ENCODE measurements at regions not wholly inside any gene's neighbourhood (a gene's known extent, or its start where the extent isn't known, plus 50 kb on each side); places are given as distances from the start of the nearest gene placed in this dataset.

DNA sequence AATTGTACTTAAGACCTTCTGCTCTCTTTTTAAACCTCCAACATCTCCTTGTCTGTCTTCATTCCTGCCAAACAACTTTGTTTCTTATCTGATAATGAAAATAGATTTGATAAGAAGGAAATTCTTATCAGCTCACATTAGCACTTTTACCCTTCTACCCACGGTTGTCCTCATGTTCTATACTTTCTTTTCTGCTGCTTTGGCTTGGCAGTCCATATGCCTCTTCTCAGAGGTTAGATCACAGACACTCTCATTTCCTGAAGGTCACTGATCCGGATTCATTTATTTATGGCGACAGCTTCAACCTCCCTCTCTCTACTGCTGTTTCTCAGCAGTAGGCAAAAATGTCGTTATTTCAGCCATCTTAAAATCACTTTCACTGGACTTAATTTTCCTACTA is 2015.8 kb downstream of the NCAM2 start (continued):
- TF ChIP-seq HES2 (IDR thresholded peaks at IDR 0.05), result no peak
- no peak for TF ChIP-seq FOSL2 (IDR thresholded peaks at IDR 0.05)
- TF ChIP-seq FOSL2 (CRISPR knock-in tag; IDR thresholded peaks at IDR 0.05), result no peak
- TF ChIP-seq TP53 (CRISPR knock-in tag; IDR thresholded peaks at IDR 0.05), result no peak
- TF ChIP-seq, protein P1, sequence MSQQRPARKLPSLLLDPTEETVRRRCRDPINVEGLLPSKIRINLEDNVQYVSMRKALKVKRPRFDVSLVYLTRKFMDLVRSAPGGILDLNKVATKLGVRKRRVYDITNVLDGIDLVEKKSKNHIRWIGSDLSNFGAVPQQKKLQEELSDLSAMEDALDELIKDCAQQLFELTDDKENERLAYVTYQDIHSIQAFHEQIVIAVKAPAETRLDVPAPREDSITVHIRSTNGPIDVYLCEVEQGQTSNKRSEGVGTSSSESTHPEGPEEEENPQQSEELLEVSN (IDR thresholded peaks at IDR 0.05; ENCODE audit: borderline replicate concordance, low read depth), result no peak

- no peak overlapping the region for H3K4me3 ChIP-seq
- 7% methylated on average over 4 of the region's 4 CpGs for WGBS (ENCODE audit: missing lambda C conversion rate)
- no peak overlapping the region for H3K4me2 ChIP-seq
- no peaks in the 10 kb centered on the region for H3K4me1 ChIP-seq
- no peak for ATAC-seq
- H3K9me3 ChIP-seq, result no peaks in the 10 kb centered on the region
- ChIA-PET POLR2A (no interaction called here), CTCF (no interaction called here)
- no peak for FAIRE-seq
- DNase-seq (ENCODE audit: low read depth in 1 of 2, low spot score in 1 of 2), result peak in 1 of 2 experiments; percentile 0
- no peak overlapping the region for H3K27ac ChIP-seq
- no peak for TF ChIP-seq CEBPB (IDR thresholded peaks at IDR 0.05)
- TF ChIP-seq EHF (CRISPR knock-in tag; IDR thresholded peaks at IDR 0.05), result no peak
- TF ChIP-seq ZSCAN20 (CRISPR knock-in tag; IDR thresholded peaks at IDR 0.05), result no peak
- TF ChIP-seq RAD21 (conservative IDR thresholded peaks at IDR 0.05 in 1 of 2, IDR thresholded peaks at IDR 0.05 in 1 of 2), result no peak
- no peak for TF ChIP-seq MAFK (IDR thresholded peaks at IDR 0.05; ENCODE audit: partially characterized antibody)
- TF ChIP-seq, protein P2, sequence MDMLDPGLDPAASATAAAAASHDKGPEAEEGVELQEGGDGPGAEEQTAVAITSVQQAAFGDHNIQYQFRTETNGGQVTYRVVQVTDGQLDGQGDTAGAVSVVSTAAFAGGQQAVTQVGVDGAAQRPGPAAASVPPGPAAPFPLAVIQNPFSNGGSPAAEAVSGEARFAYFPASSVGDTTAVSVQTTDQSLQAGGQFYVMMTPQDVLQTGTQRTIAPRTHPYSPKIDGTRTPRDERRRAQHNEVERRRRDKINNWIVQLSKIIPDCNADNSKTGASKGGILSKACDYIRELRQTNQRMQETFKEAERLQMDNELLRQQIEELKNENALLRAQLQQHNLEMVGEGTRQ (IDR thresholded peaks at IDR 0.05), result no peak
- TF ChIP-seq KDM1A (IDR thresholded peaks at IDR 0.05; ENCODE audit: low read depth), result no peak
- TF ChIP-seq EP300 (IDR thresholded peaks at IDR 0.05), result no peak
- no peak for TF ChIP-seq SREBF2 (IDR thresholded peaks at IDR 0.05)
Observed at GRCh38 chr21:23016617-23017016, 2018.4 kb downstream of the NCAM2 start.

DNA sequence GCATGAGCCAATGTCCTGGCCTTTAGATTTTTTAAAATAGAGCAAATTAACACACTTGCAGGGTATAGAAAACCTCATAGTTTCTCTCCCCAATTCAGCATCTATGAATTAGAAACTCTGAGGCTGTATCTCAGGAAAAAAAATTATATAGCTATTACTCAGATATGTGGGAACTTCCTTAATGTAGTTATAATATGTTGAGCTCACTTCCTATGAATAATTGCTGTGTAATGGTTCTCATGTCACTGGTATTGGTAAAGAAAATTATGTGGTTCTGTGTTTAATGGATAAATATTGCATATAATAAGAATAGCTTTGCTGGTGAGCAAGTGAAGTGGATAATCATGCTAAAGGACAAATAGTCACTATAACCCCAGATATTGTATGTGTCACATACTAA is 2019.8 kb downstream of the NCAM2 start:
- no peak overlapping the region for H3K4me2 ChIP-seq
- H3K4me3 ChIP-seq, result no peak overlapping the region
- ATAC-seq (no peak), DNase-seq (ENCODE audit: low read depth in 1 of 2, low spot score in 1 of 2) (no peak), FAIRE-seq (no peak)
- no peaks in the 10 kb centered on the region for H3K9me3 ChIP-seq
- CTCF ChIA-PET, result interaction anchor here (0.5 to 0.6 kb wide), 2 partner anchors 170 to 339 kb away, joined by 3 to 4 read pairs; no protein-coding TSS in a partner anchor
- H3K27ac ChIP-seq, result no peak overlapping the region
- no peak for TF ChIP-seq HES2 (IDR thresholded peaks at IDR 0.05)
- no peak for TF ChIP-seq EHF (CRISPR knock-in tag; IDR thresholded peaks at IDR 0.05)
- TF ChIP-seq, protein P3, sequence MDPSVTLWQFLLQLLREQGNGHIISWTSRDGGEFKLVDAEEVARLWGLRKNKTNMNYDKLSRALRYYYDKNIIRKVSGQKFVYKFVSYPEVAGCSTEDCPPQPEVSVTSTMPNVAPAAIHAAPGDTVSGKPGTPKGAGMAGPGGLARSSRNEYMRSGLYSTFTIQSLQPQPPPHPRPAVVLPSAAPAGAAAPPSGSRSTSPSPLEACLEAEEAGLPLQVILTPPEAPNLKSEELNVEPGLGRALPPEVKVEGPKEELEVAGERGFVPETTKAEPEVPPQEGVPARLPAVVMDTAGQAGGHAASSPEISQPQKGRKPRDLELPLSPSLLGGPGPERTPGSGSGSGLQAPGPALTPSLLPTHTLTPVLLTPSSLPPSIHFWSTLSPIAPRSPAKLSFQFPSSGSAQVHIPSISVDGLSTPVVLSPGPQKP (IDR thresholded peaks at IDR 0.05; ENCODE audit: low read depth, low read length), result no peak
- TF ChIP-seq HEYL (CRISPR knock-in tag; IDR thresholded peaks at IDR 0.05), result no peak
- no peak for TF ChIP-seq ESRRA (IDR thresholded peaks at IDR 0.05; ENCODE audit: borderline replicate concordance, low read length)
- TF ChIP-seq PBX3 (IDR thresholded peaks at IDR 0.05), result no peak
- TF ChIP-seq, protein P4, sequence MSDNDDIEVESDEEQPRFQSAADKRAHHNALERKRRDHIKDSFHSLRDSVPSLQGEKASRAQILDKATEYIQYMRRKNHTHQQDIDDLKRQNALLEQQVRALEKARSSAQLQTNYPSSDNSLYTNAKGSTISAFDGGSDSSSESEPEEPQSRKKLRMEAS (IDR thresholded peaks at IDR 0.05), result no peak
- TF ChIP-seq, protein P2 (IDR thresholded peaks at IDR 0.05), result no peak
- TF ChIP-seq ZNF302 (CRISPR knock-in tag; IDR thresholded peaks at IDR 0.05), result no peak
- POLR2A ChIA-PET, result no interaction called here
- no peaks in the 10 kb centered on the region for H3K4me1 ChIP-seq
